ENCODE measurements at regions not wholly inside any gene's neighbourhood (a gene's known extent, or its start where the extent isn't known, plus 50 kb on each side); places are given as distances from the start of the nearest gene placed in this dataset.
"Not testable (repeated sequence)": the region's sequence is repeated elsewhere in the genome, so short reads cannot be mapped to it uniquely, and the experiment has no call there.

DNA sequence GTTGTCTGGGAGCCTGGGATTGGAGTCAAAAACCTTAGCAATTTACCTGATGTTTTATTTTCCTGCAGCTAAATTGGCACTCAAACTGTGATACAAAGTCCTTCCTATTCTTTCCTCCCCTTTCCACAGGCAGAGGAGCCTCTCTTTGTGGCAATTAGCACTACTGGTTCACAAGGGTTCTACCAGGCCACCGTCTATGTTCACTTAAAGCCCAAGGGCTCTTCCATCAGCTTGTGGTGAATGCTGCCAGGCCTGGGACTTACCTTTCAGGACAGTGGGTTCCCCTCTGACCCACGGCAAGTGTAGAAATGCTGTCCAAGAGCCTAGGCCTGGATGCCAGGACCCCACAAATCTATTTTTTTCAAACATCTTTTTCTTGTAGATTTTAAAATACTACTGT lies 251.9 kb upstream of the B3GALT2 start:
- H3K4me3 ChIP-seq (ENCODE audit: control insufficient read depth, low read depth, low read length) = no peak overlapping the region
- no peak for DNase-seq (ENCODE audit: low read depth)
- TF ChIP-seq, protein P1, sequence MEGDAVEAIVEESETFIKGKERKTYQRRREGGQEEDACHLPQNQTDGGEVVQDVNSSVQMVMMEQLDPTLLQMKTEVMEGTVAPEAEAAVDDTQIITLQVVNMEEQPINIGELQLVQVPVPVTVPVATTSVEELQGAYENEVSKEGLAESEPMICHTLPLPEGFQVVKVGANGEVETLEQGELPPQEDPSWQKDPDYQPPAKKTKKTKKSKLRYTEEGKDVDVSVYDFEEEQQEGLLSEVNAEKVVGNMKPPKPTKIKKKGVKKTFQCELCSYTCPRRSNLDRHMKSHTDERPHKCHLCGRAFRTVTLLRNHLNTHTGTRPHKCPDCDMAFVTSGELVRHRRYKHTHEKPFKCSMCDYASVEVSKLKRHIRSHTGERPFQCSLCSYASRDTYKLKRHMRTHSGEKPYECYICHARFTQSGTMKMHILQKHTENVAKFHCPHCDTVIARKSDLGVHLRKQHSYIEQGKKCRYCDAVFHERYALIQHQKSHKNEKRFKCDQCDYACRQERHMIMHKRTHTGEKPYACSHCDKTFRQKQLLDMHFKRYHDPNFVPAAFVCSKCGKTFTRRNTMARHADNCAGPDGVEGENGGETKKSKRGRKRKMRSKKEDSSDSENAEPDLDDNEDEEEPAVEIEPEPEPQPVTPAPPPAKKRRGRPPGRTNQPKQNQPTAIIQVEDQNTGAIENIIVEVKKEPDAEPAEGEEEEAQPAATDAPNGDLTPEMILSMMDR (IDR thresholded peaks at IDR 0.05; ENCODE audit: control insufficient read depth, insufficient read depth, low read depth, low read length, missing control alignments) = no peak

DNA sequence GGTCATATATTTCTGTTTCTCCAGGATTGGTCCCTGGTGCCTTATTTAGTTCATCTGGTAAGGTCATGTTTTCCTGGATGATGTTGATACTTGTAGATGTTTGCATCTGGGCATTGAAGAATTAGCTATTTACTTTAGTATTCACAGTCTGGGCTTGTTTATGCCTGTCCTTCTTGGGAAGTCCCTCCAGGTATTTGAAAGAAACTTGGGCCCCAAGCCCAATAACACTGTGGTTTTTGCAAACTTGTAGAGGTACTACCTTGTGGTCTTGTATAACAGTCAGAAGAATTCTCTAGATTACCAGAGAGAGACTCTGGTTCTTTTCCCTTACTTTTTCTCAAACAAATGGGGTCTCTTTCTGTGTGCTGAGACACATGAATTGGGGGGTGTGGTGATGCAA lies 251.4 kb upstream of the B3GALT2 start:
- TF ChIP-seq, protein P1 (IDR thresholded peaks at IDR 0.05; ENCODE audit: control insufficient read depth, insufficient read depth, low read depth, low read length, missing control alignments) = no peak
- DNase-seq (ENCODE audit: low read depth) = no peak
- no peak overlapping the region for H3K4me3 ChIP-seq (ENCODE audit: control insufficient read depth, low read depth, low read length)

DNA sequence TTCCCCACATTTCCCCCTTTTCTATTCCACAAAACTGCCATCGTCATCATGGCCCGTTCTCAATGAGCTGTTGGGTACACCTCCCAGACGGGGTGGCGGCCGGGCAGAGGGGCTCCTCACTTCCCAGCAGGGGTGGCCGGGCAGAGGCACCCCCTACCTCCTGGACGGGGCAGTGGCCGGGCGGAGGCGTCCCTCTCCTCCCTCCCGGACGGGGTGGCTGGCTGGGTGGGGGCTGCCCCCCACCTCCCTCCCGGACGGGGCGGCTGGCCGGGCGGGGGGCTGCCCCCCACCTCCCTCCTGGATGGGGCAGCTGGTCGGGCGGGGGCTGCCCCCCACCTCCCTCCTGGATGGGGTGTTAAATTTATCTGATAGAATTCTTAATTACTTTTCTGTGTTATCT lies 250.9 kb upstream of the B3GALT2 start:
- H3K4me3 ChIP-seq (ENCODE audit: control insufficient read depth, low read depth, low read length); DNase-seq (ENCODE audit: low read depth): not testable (repeated sequence)

DNA sequence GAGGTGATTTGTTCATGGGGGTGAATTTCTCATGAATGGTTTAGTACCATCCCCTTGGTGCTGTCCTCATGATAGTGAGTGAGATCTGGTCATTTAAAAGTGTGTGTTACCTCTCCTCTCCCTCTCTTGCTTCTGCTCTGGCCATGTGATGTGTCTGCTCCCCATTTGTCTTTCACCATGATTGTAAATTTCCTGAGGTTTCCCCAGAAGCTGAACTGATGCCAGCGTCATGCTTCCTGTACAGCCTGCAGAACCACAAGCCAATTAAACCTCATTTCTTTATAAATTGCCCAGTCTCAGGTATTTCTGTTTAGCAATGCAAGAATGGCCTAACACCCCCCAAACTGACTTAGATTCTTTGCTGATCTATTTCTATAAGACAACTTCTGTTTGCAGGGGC lies 249.4 kb upstream of the B3GALT2 start:
- DNase-seq (ENCODE audit: low read depth) = no peak
- H3K4me3 ChIP-seq (ENCODE audit: control insufficient read depth, low read depth, low read length) = no peak overlapping the region
- TF ChIP-seq, protein P1 (IDR thresholded peaks at IDR 0.05; ENCODE audit: control insufficient read depth, insufficient read depth, low read depth, low read length, missing control alignments) = no peak

DNA sequence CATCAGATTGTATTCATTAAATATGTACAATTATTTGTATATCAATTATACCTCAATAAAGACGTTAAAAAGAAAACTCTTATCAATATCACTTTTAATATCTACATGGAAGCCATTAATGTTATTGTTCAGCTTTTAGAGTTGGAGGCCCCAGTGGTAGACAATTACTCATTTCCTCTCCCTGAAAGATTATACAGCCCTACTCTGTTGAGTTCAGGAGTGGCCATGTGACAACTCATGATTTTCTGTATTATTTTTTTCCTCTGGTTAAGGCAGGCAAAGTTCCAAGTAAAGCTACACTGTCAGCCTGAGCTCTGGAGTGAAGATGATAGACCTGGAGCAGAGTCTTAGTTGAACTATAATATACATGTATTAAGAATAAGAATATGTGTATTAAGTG lies 247.9 kb upstream of the B3GALT2 start:
- no peak for DNase-seq (ENCODE audit: low read depth)
- TF ChIP-seq, protein P1 (IDR thresholded peaks at IDR 0.05; ENCODE audit: control insufficient read depth, insufficient read depth, low read depth, low read length, missing control alignments) = no peak
- no peak overlapping the region for H3K4me3 ChIP-seq (ENCODE audit: control insufficient read depth, low read depth, low read length)

DNA sequence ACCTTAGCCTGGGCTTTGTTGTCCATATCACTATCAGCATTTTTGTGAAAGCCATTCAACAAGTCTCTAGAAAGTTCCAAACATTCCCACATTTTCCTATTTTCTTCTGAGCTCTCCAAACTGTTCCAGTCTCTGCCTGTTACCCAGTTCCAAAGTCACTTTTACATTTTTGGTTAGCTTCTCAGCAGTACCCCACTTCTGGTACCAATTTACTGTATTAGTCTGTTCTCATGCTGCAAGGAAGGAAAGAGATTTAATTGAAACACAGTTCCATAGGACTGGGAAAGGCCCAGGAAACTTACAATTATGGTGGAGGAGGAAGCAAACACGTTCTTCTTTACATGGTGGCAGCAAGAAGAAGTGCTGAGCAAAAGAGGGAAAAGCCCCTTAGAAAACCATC lies 247.2 kb upstream of the B3GALT2 start:
- H3K4me3 ChIP-seq (ENCODE audit: control insufficient read depth, low read depth, low read length) = no peak overlapping the region
- no peak for DNase-seq (ENCODE audit: low read depth)
- TF ChIP-seq, protein P1 (IDR thresholded peaks at IDR 0.05; ENCODE audit: control insufficient read depth, insufficient read depth, low read depth, low read length, missing control alignments) = no peak

DNA sequence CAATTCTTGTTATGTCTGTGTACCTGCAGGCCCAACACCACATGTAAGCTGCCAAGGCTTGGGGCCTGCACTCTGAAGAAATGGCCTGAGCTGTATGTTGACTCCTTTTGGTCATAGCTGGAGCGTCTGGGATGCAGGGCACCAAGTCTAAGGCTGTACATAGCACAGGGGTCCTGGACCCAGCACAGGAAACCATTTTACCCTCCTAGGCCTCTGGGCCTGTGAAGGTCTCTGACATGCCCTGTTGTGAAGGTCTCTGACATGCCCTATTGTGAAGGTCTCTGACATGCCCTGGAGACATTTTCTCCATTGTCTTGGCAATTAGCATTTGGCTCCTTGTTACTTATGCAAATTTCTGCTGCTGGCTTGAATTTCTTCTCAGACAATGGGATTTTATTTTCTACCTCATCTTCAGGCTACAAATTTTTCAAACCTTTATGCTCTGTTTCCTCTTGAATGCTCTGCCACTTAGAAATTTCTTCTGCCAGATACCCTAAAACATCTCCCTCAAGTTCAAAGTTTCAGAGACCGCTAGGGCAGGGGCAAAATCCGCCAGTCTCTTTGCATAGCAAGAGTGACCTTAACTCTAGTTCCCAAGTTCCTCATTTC lies 246.7 kb upstream of the B3GALT2 start:
- TF ChIP-seq, protein P1 (IDR thresholded peaks at IDR 0.05; ENCODE audit: control insufficient read depth, insufficient read depth, low read depth, low read length, missing control alignments) = no peak
- no peak overlapping the region for H3K4me3 ChIP-seq (ENCODE audit: control insufficient read depth, low read depth, low read length)
- no peak for DNase-seq (ENCODE audit: low read depth)

All from AG09309 (cell line).